ENCODE measurements at regions not wholly inside any gene's neighbourhood (a gene's known extent, or its start where the extent isn't known, plus 50 kb on each side); places are given as distances from the start of the nearest gene placed in this dataset.

DNA sequence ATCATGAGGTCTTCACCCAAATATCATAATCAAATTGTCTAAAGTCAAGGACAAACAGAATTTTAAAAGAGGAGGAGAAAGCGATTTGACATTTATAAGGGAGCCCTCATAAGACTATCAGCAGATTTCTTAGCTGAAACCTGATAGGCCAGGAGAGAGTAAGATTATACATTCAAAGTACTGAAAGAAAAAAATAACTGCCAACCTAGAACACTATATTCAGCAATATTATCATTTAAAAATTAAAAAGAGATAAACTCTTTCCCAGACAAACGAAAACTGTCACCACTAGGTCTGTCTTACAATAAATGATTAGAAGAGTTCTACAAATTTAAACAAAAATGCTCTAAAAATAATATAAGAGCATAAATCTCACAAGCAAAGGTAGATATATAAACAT is 154.1 kb upstream of the TMEM106B start:
- Histone ChIP-seq H3K9me3 (no peaks in the 10 kb centered on the region), H3K27me3 (replicated peaks in 1 of 2; ENCODE audit: control insufficient read depth in 2 of 2, extremely low read depth in 1 of 2, insufficient read depth in 2 of 2, low read length in 1 of 2) (no peaks in the 10 kb centered on the region), H3K4me1 (ENCODE audit: control insufficient read depth in 1 of 2, extremely low read depth in 1 of 2, insufficient read depth in 2 of 2, low read length in 2 of 2) (no peaks in the 10 kb centered on the region), H3K36me3 (ENCODE audit: control insufficient read depth in 2 of 2, extremely low read depth in 1 of 2, insufficient read depth in 1 of 2, low read length in 1 of 2) (no peaks in the 10 kb centered on the region), H3K27ac (ENCODE audit: low read length) (no peak overlapping the region), H3K4me3 (ENCODE audit: control insufficient read depth in 1 of 2, extremely low read depth in 1 of 2, low read length in 1 of 2) (no peak overlapping the region)
- H3K36me3 Mint-ChIP-seq, result no peaks in the 10 kb centered on the region
- POLR2A ChIA-PET, result no interaction called here
- H3K27ac Mint-ChIP-seq, result no peak overlapping the region
- peaks cover 0 to 7% of the 10 kb centered on the region in 2 donors for H3K27me3 Mint-ChIP-seq
- no CpG with 5 or more reads among the region's 2 CpGs for WGBS (ENCODE audit: insufficient coverage)
- H3K9me3 Mint-ChIP-seq, result peaks cover 13 to 19% (median 18%) of the 10 kb centered on the region in 3 donors
- H3K4me1 Mint-ChIP-seq, result no peaks in the 10 kb centered on the region
- CTCF ChIA-PET, result no interaction called here
- H3K4me3 Mint-ChIP-seq, result no peak overlapping the region
- ATAC-seq (replicated peaks in 1 of 4) (no peak), DNase-seq (no peak)

DNA sequence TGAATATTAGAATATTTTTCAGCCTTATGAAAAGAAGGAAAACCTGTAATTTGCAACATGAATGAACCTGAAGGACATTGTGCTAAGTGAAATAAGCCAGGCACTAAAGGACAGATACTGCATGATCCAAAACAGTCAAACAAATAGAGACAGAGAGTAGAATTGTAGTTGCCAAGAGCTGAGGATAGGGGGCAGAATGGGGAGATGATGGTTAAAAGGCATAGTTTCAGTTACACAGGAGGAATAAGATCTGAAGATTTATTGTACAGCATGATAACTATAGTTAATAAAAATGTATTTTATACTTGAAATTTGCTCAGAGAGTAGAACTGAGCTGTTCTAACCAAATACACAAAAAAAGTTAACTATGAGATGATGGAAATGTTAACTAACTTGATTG is 149.0 kb upstream of the TMEM106B start:
- ChIA-PET POLR2A (no interaction called here), CTCF (interaction anchor here (0.8 to 0.9 kb wide), 2 partner anchors 12 to 260 kb away, joined by 3 to 8 read pairs; no protein-coding TSS in a partner anchor)
- H3K27me3 ChIP-seq (replicated peaks in 1 of 2; ENCODE audit: control insufficient read depth in 2 of 2, extremely low read depth in 1 of 2, insufficient read depth in 2 of 2, low read length in 1 of 2), result no peaks in the 10 kb centered on the region
- no peak overlapping the region for H3K27ac ChIP-seq (ENCODE audit: low read length)
- no peaks in the 10 kb centered on the region for H3K4me1 ChIP-seq (ENCODE audit: control insufficient read depth in 1 of 2, extremely low read depth in 1 of 2, insufficient read depth in 2 of 2, low read length in 2 of 2)
- H3K4me3 ChIP-seq (ENCODE audit: control insufficient read depth in 1 of 2, extremely low read depth in 1 of 2, low read length in 1 of 2), result no peak overlapping the region
- Mint-ChIP-seq H3K27ac (no peak overlapping the region), H3K27me3 (peaks cover 0 to 7% of the 10 kb centered on the region in 2 donors), H3K9me3 (peaks cover 5 to 6% (median 5%) of the 10 kb centered on the region in 3 donors), H3K4me1 (no peaks in the 10 kb centered on the region), H3K4me3 (no peak overlapping the region), H3K36me3 (no peaks in the 10 kb centered on the region)
- no peak for ATAC-seq (replicated peaks in 1 of 4)
- DNase-seq, result peak in 1 of 35 experiments; percentile 14
- H3K36me3 ChIP-seq (ENCODE audit: control insufficient read depth in 2 of 2, extremely low read depth in 1 of 2, insufficient read depth in 1 of 2, low read length in 1 of 2), result no peaks in the 10 kb centered on the region
- H3K9me3 ChIP-seq, result no peaks in the 10 kb centered on the region

DNA sequence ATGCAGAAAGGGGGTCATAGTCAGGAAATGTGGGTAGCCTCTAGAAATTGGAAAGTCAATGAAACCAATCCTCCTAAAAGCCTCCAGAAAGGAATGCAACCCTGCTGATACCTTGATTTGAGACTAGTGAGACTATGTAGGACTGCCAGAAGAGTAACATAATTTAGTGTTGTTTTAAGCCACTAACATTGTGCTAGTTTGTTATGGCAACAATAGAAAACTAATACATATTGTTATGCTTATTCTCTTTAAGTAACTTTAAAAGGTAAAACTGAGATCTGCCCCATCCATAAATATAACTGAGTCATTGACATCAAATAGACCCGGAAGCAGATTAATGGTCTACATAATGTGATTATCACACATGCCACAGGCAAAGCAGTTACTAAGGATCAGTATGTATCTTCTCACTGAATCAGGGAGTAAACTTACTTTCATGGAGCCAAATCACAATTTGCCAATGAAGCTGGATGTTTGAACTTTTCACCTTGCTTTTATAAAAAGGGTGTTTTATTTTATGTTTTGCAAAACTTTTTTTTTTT is 146.4 kb upstream of the TMEM106B start:
- WGBS (ENCODE audit: insufficient coverage), result 100% methylated on average over 1 of the region's 1 CpG

DNA sequence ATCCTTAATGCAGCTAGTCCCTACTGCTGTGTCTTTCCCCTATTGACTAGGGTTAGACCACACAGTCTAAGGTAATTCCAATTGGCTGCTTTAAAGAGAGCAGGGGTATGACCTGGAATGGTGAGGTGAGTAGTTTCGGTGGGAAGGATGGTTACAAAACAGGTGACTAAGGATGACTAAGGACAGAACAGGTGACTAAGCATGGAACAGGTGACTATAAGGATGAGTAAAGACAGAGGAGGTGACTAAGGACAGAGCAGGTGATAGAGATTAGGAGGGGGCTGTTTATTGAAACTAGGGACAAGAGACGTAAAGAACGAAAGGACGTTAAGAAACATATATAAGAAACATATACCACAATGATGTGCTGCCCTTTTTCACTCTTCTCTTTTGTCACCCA is 145.1 kb upstream of the TMEM106B start:
- H3K4me3 ChIP-seq (ENCODE audit: control insufficient read depth in 1 of 2, extremely low read depth in 1 of 2, low read length in 1 of 2), result no peak overlapping the region
- DNase-seq (no peak), ATAC-seq (replicated peaks in 1 of 4) (no peak)
- no peaks in the 10 kb centered on the region for H3K9me3 ChIP-seq
- H3K4me1 ChIP-seq (ENCODE audit: control insufficient read depth in 1 of 2, extremely low read depth in 1 of 2, insufficient read depth in 2 of 2, low read length in 2 of 2), result no peaks in the 10 kb centered on the region
- Mint-ChIP-seq H3K27ac (no peak overlapping the region), H3K27me3 (no peaks in the 10 kb centered on the region), H3K4me1 (no peaks in the 10 kb centered on the region), H3K36me3 (no peaks in the 10 kb centered on the region), H3K9me3 (no peaks in the 10 kb centered on the region), H3K4me3 (no peak overlapping the region)
- H3K27me3 ChIP-seq (replicated peaks in 1 of 2; ENCODE audit: control insufficient read depth in 2 of 2, extremely low read depth in 1 of 2, insufficient read depth in 2 of 2, low read length in 1 of 2), result no peaks in the 10 kb centered on the region
- ChIA-PET CTCF (interaction anchor here in 1 of 2 donors (1.4 kb wide), 2 partner anchors 10 to 257 kb away, joined by 3 read pairs; no protein-coding TSS in a partner anchor), POLR2A (interaction anchor here in 1 of 2 donors (0.6 kb wide), 1 partner anchor 16 kb away, joined by 3 read pairs; no protein-coding TSS in a partner anchor)
- no peak overlapping the region for H3K27ac ChIP-seq (ENCODE audit: low read length)
- no peaks in the 10 kb centered on the region for H3K36me3 ChIP-seq (ENCODE audit: control insufficient read depth in 2 of 2, extremely low read depth in 1 of 2, insufficient read depth in 1 of 2, low read length in 1 of 2)
- 60% methylated on average over 1 of the region's 4 CpGs for WGBS (ENCODE audit: insufficient coverage)

More for the DNA sequence above, 146.4 kb upstream of the TMEM106B start:
- no peak overlapping the region for H3K27ac Mint-ChIP-seq
- H3K36me3 Mint-ChIP-seq, result no peaks in the 10 kb centered on the region
- H3K27me3 ChIP-seq (replicated peaks in 1 of 2; ENCODE audit: control insufficient read depth in 2 of 2, extremely low read depth in 1 of 2, insufficient read depth in 2 of 2, low read length in 1 of 2), result no peaks in the 10 kb centered on the region
- no peaks in the 10 kb centered on the region for H3K36me3 ChIP-seq (ENCODE audit: control insufficient read depth in 2 of 2, extremely low read depth in 1 of 2, insufficient read depth in 1 of 2, low read length in 1 of 2)
- no peaks in the 10 kb centered on the region for H3K4me1 Mint-ChIP-seq
- no peaks in the 10 kb centered on the region for H3K27me3 Mint-ChIP-seq
- no peak overlapping the region for H3K27ac ChIP-seq (ENCODE audit: low read length)
- POLR2A ChIA-PET, result interaction anchor here in 1 of 2 donors (0.7 kb wide), 1 partner anchor 16 kb away, joined by 4 read pairs; no protein-coding TSS in a partner anchor
- no peaks in the 10 kb centered on the region for H3K4me1 ChIP-seq (ENCODE audit: control insufficient read depth in 1 of 2, extremely low read depth in 1 of 2, insufficient read depth in 2 of 2, low read length in 2 of 2)
- ATAC-seq (replicated peaks in 1 of 4), result no peak
- H3K9me3 ChIP-seq, result no peaks in the 10 kb centered on the region
- no peak for DNase-seq
- no peak overlapping the region for H3K4me3 Mint-ChIP-seq
- H3K4me3 ChIP-seq (ENCODE audit: control insufficient read depth in 1 of 2, extremely low read depth in 1 of 2, low read length in 1 of 2), result no peak overlapping the region
- H3K9me3 Mint-ChIP-seq, result no peaks in the 10 kb centered on the region
- CTCF ChIA-PET, result interaction anchor here (0.6 to 2.3 kb wide), 6 partner anchors 12 to 571 kb away, joined by 3 to 14 read pairs (median 4); no protein-coding TSS in a partner anchor

DNA sequence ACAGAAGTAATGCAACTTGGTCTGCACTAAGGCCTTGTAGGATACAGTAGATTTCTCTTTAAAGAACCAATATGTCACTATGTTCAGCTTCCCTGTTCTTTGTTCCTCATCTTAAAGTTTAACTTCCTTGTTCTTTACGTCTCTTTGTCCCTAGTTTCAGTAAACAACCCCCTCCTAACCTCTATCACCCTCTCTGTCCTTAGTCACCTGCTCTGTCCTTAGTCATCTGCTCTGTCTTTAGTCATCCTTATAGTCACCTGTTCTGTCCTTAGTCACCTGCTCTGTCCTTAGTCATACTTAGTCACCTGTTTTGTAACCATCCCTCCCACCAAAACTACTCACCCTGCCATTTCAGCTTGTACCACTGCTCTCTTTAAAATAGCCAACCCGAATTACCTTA is 144.6 kb upstream of the TMEM106B start:
- Histone ChIP-seq H3K4me3 (ENCODE audit: control insufficient read depth in 1 of 2, extremely low read depth in 1 of 2, low read length in 1 of 2) (no peak overlapping the region), H3K27ac (ENCODE audit: low read length) (no peak overlapping the region), H3K4me1 (ENCODE audit: control insufficient read depth in 1 of 2, extremely low read depth in 1 of 2, insufficient read depth in 2 of 2, low read length in 2 of 2) (no peaks in the 10 kb centered on the region), H3K36me3 (ENCODE audit: control insufficient read depth in 2 of 2, extremely low read depth in 1 of 2, insufficient read depth in 1 of 2, low read length in 1 of 2) (no peaks in the 10 kb centered on the region), H3K9me3 (no peaks in the 10 kb centered on the region), H3K27me3 (replicated peaks in 1 of 2; ENCODE audit: control insufficient read depth in 2 of 2, extremely low read depth in 1 of 2, insufficient read depth in 2 of 2, low read length in 1 of 2) (no peaks in the 10 kb centered on the region)
- Mint-ChIP-seq H3K4me1 (no peaks in the 10 kb centered on the region), H3K36me3 (no peaks in the 10 kb centered on the region), H3K27ac (no peak overlapping the region), H3K4me3 (no peak overlapping the region), H3K27me3 (no peaks in the 10 kb centered on the region), H3K9me3 (no peaks in the 10 kb centered on the region)
- ChIA-PET POLR2A (no interaction called here), CTCF (interaction anchor here in 1 of 2 donors (0.9 to 1.4 kb wide), 3 partner anchors 9 to 256 kb away, joined by 3 read pairs; no protein-coding TSS in a partner anchor)
- no peak for ATAC-seq (replicated peaks in 1 of 4)
- DNase-seq, result peak in 1 of 35 experiments; percentile 1
- WGBS (ENCODE audit: insufficient coverage), result 9% methylated on average over 1 of the region's 2 CpGs

DNA sequence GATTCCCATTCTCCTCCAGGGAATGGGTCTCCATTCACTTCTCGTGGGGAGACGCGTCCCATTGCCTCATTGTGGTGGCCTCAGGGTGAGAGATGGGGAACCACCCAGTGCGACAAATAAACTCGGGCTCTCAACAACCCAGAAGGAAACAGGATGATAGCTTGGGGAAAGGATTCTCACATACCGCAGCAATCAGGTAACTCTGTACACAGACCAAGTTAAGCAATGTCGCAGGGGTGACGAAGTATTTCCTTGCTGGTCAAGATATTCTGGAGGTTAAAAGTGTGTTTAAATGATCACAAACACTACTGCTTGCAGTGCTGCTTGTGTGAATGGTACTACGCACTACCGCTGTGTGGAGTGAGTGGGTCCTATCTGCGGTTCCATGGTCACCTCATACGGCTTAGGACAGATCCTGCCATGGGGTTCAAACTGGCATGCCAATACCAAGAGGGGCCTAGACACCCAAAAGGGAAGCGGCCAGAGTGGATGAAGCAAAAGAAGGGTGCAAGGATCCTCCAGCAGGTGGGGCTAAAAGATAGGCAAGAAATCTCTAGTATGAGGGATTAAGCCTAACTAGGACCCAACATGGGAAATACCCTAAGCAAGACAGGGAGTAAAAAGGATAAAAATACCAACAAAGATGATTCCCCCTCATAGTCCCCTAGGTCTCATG is 143.8 kb upstream of the TMEM106B start:
- WGBS (ENCODE audit: insufficient coverage), result 94% methylated on average over 10 of the region's 13 CpGs
- Mint-ChIP-seq H3K27me3 (no peaks in the 10 kb centered on the region), H3K4me3 (no peak overlapping the region), H3K27ac (no peak overlapping the region), H3K4me1 (no peaks in the 10 kb centered on the region), H3K36me3 (no peaks in the 10 kb centered on the region), H3K9me3 (no peaks in the 10 kb centered on the region)
- H3K4me1 ChIP-seq (ENCODE audit: control insufficient read depth in 1 of 2, extremely low read depth in 1 of 2, insufficient read depth in 2 of 2, low read length in 2 of 2), result no peaks in the 10 kb centered on the region
- no peaks in the 10 kb centered on the region for H3K36me3 ChIP-seq (ENCODE audit: control insufficient read depth in 2 of 2, extremely low read depth in 1 of 2, insufficient read depth in 1 of 2, low read length in 1 of 2)
- DNase-seq (peak in 34 of 35 experiments; percentile 3 to 79 (median 44)), ATAC-seq (replicated peaks in 1 of 4) (peak; percentile 71 to 79 (median 75))
- H3K9me3 ChIP-seq, result no peaks in the 10 kb centered on the region
- H3K27me3 ChIP-seq (replicated peaks in 1 of 2; ENCODE audit: control insufficient read depth in 2 of 2, extremely low read depth in 1 of 2, insufficient read depth in 2 of 2, low read length in 1 of 2), result no peaks in the 10 kb centered on the region
- ChIA-PET CTCF (interaction anchor here (0.9 to 1.5 kb wide), 2 partner anchors 255 kb away, joined by 3 to 9 read pairs; no protein-coding TSS in a partner anchor), POLR2A (no interaction called here)
- no peak overlapping the region for H3K27ac ChIP-seq (ENCODE audit: low read length)
- no peak overlapping the region for H3K4me3 ChIP-seq (ENCODE audit: control insufficient read depth in 1 of 2, extremely low read depth in 1 of 2, low read length in 1 of 2)

All from T-cell (primary cell).